ENCODE measurements at regions not wholly inside any gene's neighbourhood (a gene's known extent, or its start where the extent isn't known, plus 50 kb on each side); places are given as distances from the start of the nearest gene placed in this dataset.
"Not testable (repeated sequence)": the region's sequence is repeated elsewhere in the genome, so short reads cannot be mapped to it uniquely, and the experiment has no call there.

DNA sequence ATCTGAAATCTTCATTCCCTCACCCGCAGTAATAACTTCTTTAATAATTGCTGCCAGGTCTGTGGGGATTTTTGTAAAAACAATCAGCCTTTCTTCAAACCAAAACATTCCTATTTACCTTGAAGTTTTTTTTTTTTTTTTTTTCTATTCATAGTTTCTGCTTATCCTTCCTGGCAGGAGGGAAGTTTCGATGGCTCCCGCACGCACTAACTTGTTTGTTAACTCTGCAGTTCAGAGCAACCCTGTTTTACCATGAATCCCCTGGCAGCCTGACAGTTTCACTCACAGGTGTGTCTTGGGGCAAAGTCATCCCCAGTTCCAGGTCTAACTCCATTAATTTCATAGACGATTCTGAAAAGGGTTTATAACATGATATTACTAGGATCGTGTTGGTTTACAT is 149.3 kb downstream of the KLF6 start:
- Histone ChIP-seq H3F3A (ENCODE audit: control insufficient read depth, insufficient read depth) (no peaks in the 10 kb centered on the region), H3K79me2 (ENCODE audit: control insufficient read depth, low read length) (no peaks in the 10 kb centered on the region), H3K9me2 (replicated peaks; ENCODE audit: control insufficient read depth, low read length) (no peaks in the 10 kb centered on the region), H3K27ac (ENCODE audit: low read depth, low read length) (no peak overlapping the region), H3K36me3 (ENCODE audit: control insufficient read depth, low read length) (no peaks in the 10 kb centered on the region), H3K27me3 (ENCODE audit: control insufficient read depth, low read length) (no peaks in the 10 kb centered on the region), H4K20me1 (ENCODE audit: control insufficient read depth, insufficient read depth, low read depth, low read length) (no peaks in the 10 kb centered on the region), H3K4me2 (ENCODE audit: low read length) (no peak overlapping the region), H3K9me3 (ENCODE audit: control insufficient read depth, insufficient read depth, low read length) (no peaks in the 10 kb centered on the region; the same call in 1 of the 2 replicates), H3K4me3 (ENCODE audit: low read length) (no peak overlapping the region), H3K4me1 (ENCODE audit: control insufficient read depth, low read length) (no peaks in the 10 kb centered on the region)
- TF ChIP-seq EZH2phosphoT487 (IDR thresholded peaks at IDR 0.05; ENCODE audit: borderline replicate concordance, low read length) = no peak
- TF ChIP-seq CTCF (IDR thresholded peaks at IDR 0.05; ENCODE audit: low read depth, low read length, poor library complexity, severe bottlenecking) = no peak

DNA sequence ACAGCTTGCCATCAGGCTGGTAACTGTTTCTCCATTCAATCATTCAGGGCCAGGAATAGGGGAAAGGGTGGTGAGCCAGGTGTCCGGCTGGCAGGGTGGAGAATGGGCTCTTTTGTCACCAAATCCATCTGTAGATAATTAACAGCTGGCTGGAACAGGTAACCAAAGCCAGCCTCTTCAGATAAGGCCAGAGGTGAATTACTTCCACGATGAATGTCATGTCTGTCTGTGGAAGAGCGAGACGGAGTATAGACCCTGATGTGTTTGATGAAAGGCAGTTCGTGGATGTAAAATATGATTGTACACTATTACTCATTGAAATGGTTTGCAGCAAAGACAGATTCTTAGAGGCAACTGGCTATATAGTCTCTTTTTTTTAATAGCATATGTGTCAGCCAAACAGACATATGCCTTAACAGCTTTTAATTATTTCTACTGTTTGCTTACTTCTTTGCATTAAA is 149.8 kb downstream of the KLF6 start:
- no peaks in the 10 kb centered on the region for H3K79me2 ChIP-seq (ENCODE audit: control insufficient read depth, low read length)
- H4K20me1 ChIP-seq (ENCODE audit: control insufficient read depth, insufficient read depth, low read depth, low read length) = no peaks in the 10 kb centered on the region
- H3K36me3 ChIP-seq (ENCODE audit: control insufficient read depth, low read length) = no peaks in the 10 kb centered on the region
- H3F3A ChIP-seq (ENCODE audit: control insufficient read depth, insufficient read depth) = no peaks in the 10 kb centered on the region
- no peak overlapping the region for H3K27ac ChIP-seq (ENCODE audit: low read depth, low read length)
- H3K4me2 ChIP-seq (ENCODE audit: low read length) = no peak overlapping the region
- no peaks in the 10 kb centered on the region for H3K4me1 ChIP-seq (ENCODE audit: control insufficient read depth, low read length)
- no peaks in the 10 kb centered on the region for H3K9me2 ChIP-seq (replicated peaks; ENCODE audit: control insufficient read depth, low read length)
- H3K9me3 ChIP-seq (ENCODE audit: control insufficient read depth, insufficient read depth, low read length) = no peaks in the 10 kb centered on the region; the same call in 1 of the 2 replicates
- no peak overlapping the region for H3K4me3 ChIP-seq (ENCODE audit: low read length)
- TF ChIP-seq CTCF (IDR thresholded peaks at IDR 0.05; ENCODE audit: low read depth, low read length, poor library complexity, severe bottlenecking) (no peak), EZH2phosphoT487 (IDR thresholded peaks at IDR 0.05; ENCODE audit: borderline replicate concordance, low read length) (no peak)
- H3K27me3 ChIP-seq (ENCODE audit: control insufficient read depth, low read length) = no peaks in the 10 kb centered on the region

- H3K4me1 ChIP-seq (ENCODE audit: control insufficient read depth, low read length); H3K9me2 ChIP-seq (replicated peaks; ENCODE audit: control insufficient read depth, low read length); H3F3A ChIP-seq (ENCODE audit: control insufficient read depth, insufficient read depth); H3K4me3 ChIP-seq (ENCODE audit: low read length); H3K27me3 ChIP-seq (ENCODE audit: control insufficient read depth, low read length); H3K4me2 ChIP-seq (ENCODE audit: low read length); H4K20me1 ChIP-seq (ENCODE audit: control insufficient read depth, insufficient read depth, low read depth, low read length); H3K79me2 ChIP-seq (ENCODE audit: control insufficient read depth, low read length); H3K36me3 ChIP-seq (ENCODE audit: control insufficient read depth, low read length); H3K9me3 ChIP-seq (ENCODE audit: control insufficient read depth, insufficient read depth, low read length); H3K27ac ChIP-seq (ENCODE audit: low read depth, low read length): not testable (repeated sequence)
These were observed 150.4 kb downstream of the KLF6 start for GRCh38 chr10:3634646-3635045.

DNA sequence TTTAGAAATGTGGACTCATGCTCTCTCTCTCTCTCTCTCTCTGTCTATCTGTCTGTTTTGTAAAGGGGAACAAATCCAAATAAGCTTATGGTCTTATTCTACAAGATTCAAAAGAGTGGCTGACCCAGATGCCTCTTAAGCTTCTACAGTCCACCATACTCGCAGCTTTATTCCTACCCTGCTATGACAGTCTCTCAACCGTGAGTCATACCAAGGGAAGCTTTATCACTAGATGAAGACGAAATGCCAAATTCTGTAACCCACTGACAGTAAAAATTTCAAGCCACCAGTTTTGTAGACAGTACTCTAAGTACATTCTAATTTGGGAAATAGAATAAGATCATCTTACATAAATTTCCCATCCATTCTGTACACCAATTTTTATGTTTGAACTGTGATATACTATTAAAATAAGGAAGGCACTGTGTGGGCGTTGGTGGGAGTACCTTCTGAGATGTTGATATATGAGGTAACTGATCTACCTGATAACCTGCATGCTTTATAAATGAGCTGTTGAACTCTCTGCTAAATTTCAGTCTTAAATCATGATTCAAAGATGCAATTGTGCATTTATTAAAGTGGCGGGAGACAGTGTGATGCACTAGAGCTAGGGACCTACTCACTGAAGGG is 153.2 kb downstream of the KLF6 start:
- H3K36me3 ChIP-seq (ENCODE audit: control insufficient read depth, low read length) = no peaks in the 10 kb centered on the region
- H3K9me2 ChIP-seq (replicated peaks; ENCODE audit: control insufficient read depth, low read length) = no peaks in the 10 kb centered on the region
- H3K4me3 ChIP-seq (ENCODE audit: low read length) = no peak overlapping the region
- H3K9me3 ChIP-seq (ENCODE audit: control insufficient read depth, insufficient read depth, low read length) = no peaks in the 10 kb centered on the region; the same call in 1 of the 2 replicates
- no peak overlapping the region for H3K4me2 ChIP-seq (ENCODE audit: low read length)
- H3K27ac ChIP-seq (ENCODE audit: low read depth, low read length) = no peak overlapping the region
- H3K79me2 ChIP-seq (ENCODE audit: control insufficient read depth, low read length) = no peaks in the 10 kb centered on the region
- H3F3A ChIP-seq (ENCODE audit: control insufficient read depth, insufficient read depth) = no peaks in the 10 kb centered on the region
- H4K20me1 ChIP-seq (ENCODE audit: control insufficient read depth, insufficient read depth, low read depth, low read length) = no peaks in the 10 kb centered on the region
- TF ChIP-seq EZH2phosphoT487 (IDR thresholded peaks at IDR 0.05; ENCODE audit: borderline replicate concordance, low read length) = no peak
- no peak for TF ChIP-seq CTCF (IDR thresholded peaks at IDR 0.05; ENCODE audit: low read depth, low read length, poor library complexity, severe bottlenecking)
- H3K4me1 ChIP-seq (ENCODE audit: control insufficient read depth, low read length) = peaks cover 17% of the 10 kb centered on the region
- no peaks in the 10 kb centered on the region for H3K27me3 ChIP-seq (ENCODE audit: control insufficient read depth, low read length)
